ENCODE measurements at regions not wholly inside any gene's neighbourhood (a gene's known extent, or its start where the extent isn't known, plus 50 kb on each side); places are given as distances from the start of the nearest gene placed in this dataset.

DNA sequence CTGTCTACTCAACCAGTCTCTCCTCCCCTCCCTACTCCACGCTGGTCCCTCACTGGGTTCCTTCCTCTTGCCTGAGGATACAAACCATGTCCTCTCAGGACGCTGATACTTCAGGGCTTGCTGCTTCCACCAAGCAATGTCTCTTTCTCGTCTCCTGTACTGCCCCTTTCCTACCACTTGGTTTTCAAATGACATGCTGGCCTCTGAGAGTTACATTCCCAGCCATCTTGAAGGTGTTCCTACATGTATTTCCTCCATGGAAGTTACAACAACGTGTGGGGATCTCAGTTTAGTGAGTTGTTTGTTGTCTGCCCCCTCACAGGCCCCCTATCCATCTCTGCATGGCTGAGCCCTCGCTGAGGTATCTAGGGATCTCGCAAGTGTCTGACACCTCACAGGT is 334.5 kb upstream of the SKOR2 start:
- H3K9me3 ChIP-seq (ENCODE audit: control insufficient read depth, low read length) = no peaks in the 10 kb centered on the region
- peaks cover 12% of the 10 kb centered on the region for H3K4me1 ChIP-seq (ENCODE audit: control insufficient read depth, insufficient read depth, low read length)
- no peaks in the 10 kb centered on the region for H3K27me3 ChIP-seq (ENCODE audit: control insufficient read depth, insufficient read depth, low read length, poor library complexity, severe bottlenecking)
- 82 to 83% methylated on average over 6 of the region's 6 CpGs for WGBS, 2 experiments
- H3K36me3 ChIP-seq (ENCODE audit: control insufficient read depth, insufficient read depth, low read length) = no peaks in the 10 kb centered on the region
- H3K27ac ChIP-seq (ENCODE audit: insufficient read depth, low read depth, low read length, poor library complexity, severe bottlenecking) = no peak overlapping the region
- H3K4me3 ChIP-seq (ENCODE audit: insufficient read depth, low read depth, low read length) = no peak overlapping the region

DNA sequence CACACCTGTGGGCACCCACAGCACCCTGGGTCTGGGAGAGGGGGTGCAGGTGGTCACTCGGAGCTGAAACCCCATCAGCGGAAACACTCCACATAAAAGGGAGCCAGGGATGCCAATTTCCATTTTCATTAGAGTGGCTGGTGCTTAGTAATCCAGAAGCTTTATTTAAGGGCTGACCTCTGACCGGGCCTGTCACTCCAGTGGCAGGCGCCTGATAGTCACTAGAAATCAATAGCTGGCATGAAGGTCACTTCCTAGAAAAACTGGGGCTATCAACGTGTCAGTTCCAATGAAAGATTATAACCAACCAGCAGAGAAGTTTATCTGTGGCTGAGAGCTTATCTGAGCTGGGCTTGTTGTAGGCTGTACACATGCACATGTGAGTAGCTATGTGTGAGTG is 333.7 kb upstream of the SKOR2 start:
- WGBS, 2 experiments = 76 to 83% methylated on average over 5 of the region's 5 CpGs
- H3K27me3 ChIP-seq (ENCODE audit: control insufficient read depth, insufficient read depth, low read length, poor library complexity, severe bottlenecking) = no peaks in the 10 kb centered on the region
- no peaks in the 10 kb centered on the region for H3K9me3 ChIP-seq (ENCODE audit: control insufficient read depth, low read length)
- no peak overlapping the region for H3K4me3 ChIP-seq (ENCODE audit: insufficient read depth, low read depth, low read length)
- H3K4me1 ChIP-seq (ENCODE audit: control insufficient read depth, insufficient read depth, low read length) = peaks cover 19% of the 10 kb centered on the region
- no peak overlapping the region for H3K27ac ChIP-seq (ENCODE audit: insufficient read depth, low read depth, low read length, poor library complexity, severe bottlenecking)
- no peaks in the 10 kb centered on the region for H3K36me3 ChIP-seq (ENCODE audit: control insufficient read depth, insufficient read depth, low read length)

GRCh38 chr18:47582093-47582492 is 330.6 kb upstream of the SKOR2 start:
- no peaks in the 10 kb centered on the region for H3K27me3 ChIP-seq (ENCODE audit: control insufficient read depth, insufficient read depth, low read length, poor library complexity, severe bottlenecking)
- peak overlapping the region; percentile 44 for H3K27ac ChIP-seq (ENCODE audit: insufficient read depth, low read depth, low read length, poor library complexity, severe bottlenecking)
- WGBS, 2 experiments = 51 to 59% methylated on average over 3 of the region's 3 CpGs
- no peaks in the 10 kb centered on the region for H3K9me3 ChIP-seq (ENCODE audit: control insufficient read depth, low read length)
- peaks cover 26% of the 10 kb centered on the region for H3K4me1 ChIP-seq (ENCODE audit: control insufficient read depth, insufficient read depth, low read length)
- H3K4me3 ChIP-seq (ENCODE audit: insufficient read depth, low read depth, low read length) = no peak overlapping the region
- no peaks in the 10 kb centered on the region for H3K36me3 ChIP-seq (ENCODE audit: control insufficient read depth, insufficient read depth, low read length)

DNA sequence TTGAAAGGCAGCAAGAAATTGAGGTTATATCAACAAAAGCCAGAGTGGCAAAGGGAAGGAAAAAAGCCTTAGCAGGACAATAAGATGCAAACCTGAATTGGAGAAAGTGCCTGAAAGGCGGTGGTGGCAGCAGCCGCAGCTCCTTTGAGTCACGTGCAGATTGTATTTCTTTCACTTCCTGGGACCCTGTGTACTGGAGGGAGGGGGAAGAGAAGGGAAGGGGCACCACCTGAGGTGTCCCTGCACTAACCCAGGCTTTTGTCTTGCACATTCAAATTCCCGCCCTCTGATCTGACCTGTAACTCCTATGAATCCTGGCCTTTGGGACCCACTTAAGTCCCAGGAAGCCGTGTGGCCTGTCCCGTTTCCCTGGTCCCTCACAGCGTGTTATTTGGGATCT is 326.1 kb upstream of the SKOR2 start:
- Histone ChIP-seq H3K27ac (ENCODE audit: insufficient read depth, low read depth, low read length, poor library complexity, severe bottlenecking) (no peak overlapping the region), H3K36me3 (ENCODE audit: control insufficient read depth, insufficient read depth, low read length) (no peaks in the 10 kb centered on the region), H3K9me3 (ENCODE audit: control insufficient read depth, low read length) (no peaks in the 10 kb centered on the region), H3K27me3 (ENCODE audit: control insufficient read depth, insufficient read depth, low read length, poor library complexity, severe bottlenecking) (no peaks in the 10 kb centered on the region), H3K4me3 (ENCODE audit: insufficient read depth, low read depth, low read length) (no peak overlapping the region), H3K4me1 (ENCODE audit: control insufficient read depth, insufficient read depth, low read length) (peaks cover 21% of the 10 kb centered on the region)
- 43 to 44% methylated on average over 7 of the region's 7 CpGs for WGBS, 2 experiments

GRCh38 chr18:47574966-47575365 is 323.5 kb upstream of the SKOR2 start:
- Histone ChIP-seq H3K9me3 (ENCODE audit: control insufficient read depth, low read length) (no peaks in the 10 kb centered on the region), H3K36me3 (ENCODE audit: control insufficient read depth, insufficient read depth, low read length) (no peaks in the 10 kb centered on the region), H3K27ac (ENCODE audit: insufficient read depth, low read depth, low read length, poor library complexity, severe bottlenecking) (no peak overlapping the region), H3K27me3 (ENCODE audit: control insufficient read depth, insufficient read depth, low read length, poor library complexity, severe bottlenecking) (no peaks in the 10 kb centered on the region), H3K4me3 (ENCODE audit: insufficient read depth, low read depth, low read length) (no peak overlapping the region), H3K4me1 (ENCODE audit: control insufficient read depth, insufficient read depth, low read length) (peaks cover 8% of the 10 kb centered on the region)
- 83 to 91% methylated on average over 6 of the region's 6 CpGs for WGBS, 2 experiments

- no peaks in the 10 kb centered on the region for H3K4me1 ChIP-seq (ENCODE audit: control insufficient read depth, insufficient read depth, low read length)
- 87 to 91% methylated on average over 3 of the region's 3 CpGs for WGBS, 2 experiments
- H3K4me3 ChIP-seq (ENCODE audit: insufficient read depth, low read depth, low read length) = no peak overlapping the region
- H3K36me3 ChIP-seq (ENCODE audit: control insufficient read depth, insufficient read depth, low read length) = no peaks in the 10 kb centered on the region
- H3K27me3 ChIP-seq (ENCODE audit: control insufficient read depth, insufficient read depth, low read length, poor library complexity, severe bottlenecking) = no peaks in the 10 kb centered on the region
- H3K9me3 ChIP-seq (ENCODE audit: control insufficient read depth, low read length) = no peaks in the 10 kb centered on the region
- H3K27ac ChIP-seq (ENCODE audit: insufficient read depth, low read depth, low read length, poor library complexity, severe bottlenecking) = no peak overlapping the region
Observed at GRCh38 chr18:47571957-47572356, 320.5 kb upstream of the SKOR2 start.

DNA sequence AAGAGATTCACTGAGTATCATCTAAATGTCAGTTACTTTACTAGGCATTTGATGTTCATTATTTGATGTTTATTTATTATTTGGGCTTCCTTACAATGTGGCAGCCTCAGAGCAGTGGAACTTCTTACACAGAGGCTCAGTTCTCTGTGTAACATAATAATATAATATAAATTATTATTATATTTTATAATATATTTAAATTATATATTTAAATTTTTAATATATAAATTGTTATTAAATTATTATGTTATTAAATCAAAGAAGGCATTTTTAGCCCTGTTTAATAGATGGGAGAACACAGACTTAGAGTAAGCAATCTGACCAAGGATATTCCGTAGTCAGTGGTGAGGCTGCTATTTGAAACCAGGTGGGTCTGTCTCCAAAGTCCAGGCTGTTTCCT is 315.3 kb upstream of the SKOR2 start:
- Histone ChIP-seq H3K27me3 (ENCODE audit: control insufficient read depth, insufficient read depth, low read length, poor library complexity, severe bottlenecking) (no peaks in the 10 kb centered on the region), H3K4me3 (ENCODE audit: insufficient read depth, low read depth, low read length) (no peak overlapping the region), H3K27ac (ENCODE audit: insufficient read depth, low read depth, low read length, poor library complexity, severe bottlenecking) (no peak overlapping the region), H3K9me3 (ENCODE audit: control insufficient read depth, low read length) (no peaks in the 10 kb centered on the region), H3K4me1 (ENCODE audit: control insufficient read depth, insufficient read depth, low read length) (no peaks in the 10 kb centered on the region), H3K36me3 (ENCODE audit: control insufficient read depth, insufficient read depth, low read length) (no peaks in the 10 kb centered on the region)
- WGBS, 2 experiments = 90 to 97% methylated on average over 1 of the region's 1 CpG

- no peaks in the 10 kb centered on the region for H3K9me3 ChIP-seq (ENCODE audit: control insufficient read depth, low read length)
- H3K4me1 ChIP-seq (ENCODE audit: control insufficient read depth, insufficient read depth, low read length) = peaks cover 13% of the 10 kb centered on the region
- WGBS, 2 experiments = 15 to 19% methylated on average over 17 of the region's 17 CpGs
- no peaks in the 10 kb centered on the region for H3K27me3 ChIP-seq (ENCODE audit: control insufficient read depth, insufficient read depth, low read length, poor library complexity, severe bottlenecking)
- no peak overlapping the region for H3K4me3 ChIP-seq (ENCODE audit: insufficient read depth, low read depth, low read length)
- H3K36me3 ChIP-seq (ENCODE audit: control insufficient read depth, insufficient read depth, low read length) = no peaks in the 10 kb centered on the region
- no peak overlapping the region for H3K27ac ChIP-seq (ENCODE audit: insufficient read depth, low read depth, low read length, poor library complexity, severe bottlenecking)
Observed at GRCh38 chr18:47560723-47561715, 309.6 kb upstream of the SKOR2 start.

- Histone ChIP-seq H3K4me3 (ENCODE audit: insufficient read depth, low read depth, low read length) (no peak overlapping the region), H3K4me1 (ENCODE audit: control insufficient read depth, insufficient read depth, low read length) (peaks cover 13% of the 10 kb centered on the region), H3K9me3 (ENCODE audit: control insufficient read depth, low read length) (no peaks in the 10 kb centered on the region), H3K36me3 (ENCODE audit: control insufficient read depth, insufficient read depth, low read length) (no peaks in the 10 kb centered on the region), H3K27me3 (ENCODE audit: control insufficient read depth, insufficient read depth, low read length, poor library complexity, severe bottlenecking) (no peaks in the 10 kb centered on the region), H3K27ac (ENCODE audit: insufficient read depth, low read depth, low read length, poor library complexity, severe bottlenecking) (no peak overlapping the region)
- WGBS, 2 experiments = 70 to 81% methylated on average over 3 to 4 of the region's 4 CpGs
Observed at GRCh38 chr18:47558110-47558750, 306.8 kb upstream of the SKOR2 start.

- no peaks in the 10 kb centered on the region for H3K36me3 ChIP-seq (ENCODE audit: control insufficient read depth, insufficient read depth, low read length)
- H3K4me3 ChIP-seq (ENCODE audit: insufficient read depth, low read depth, low read length) = no peak overlapping the region
- WGBS, 2 experiments = 80 to 84% methylated on average over 7 of the region's 7 CpGs
- H3K27me3 ChIP-seq (ENCODE audit: control insufficient read depth, insufficient read depth, low read length, poor library complexity, severe bottlenecking) = no peaks in the 10 kb centered on the region
- peaks cover 13% of the 10 kb centered on the region for H3K4me1 ChIP-seq (ENCODE audit: control insufficient read depth, insufficient read depth, low read length)
- no peak overlapping the region for H3K27ac ChIP-seq (ENCODE audit: insufficient read depth, low read depth, low read length, poor library complexity, severe bottlenecking)
- no peaks in the 10 kb centered on the region for H3K9me3 ChIP-seq (ENCODE audit: control insufficient read depth, low read length)
Observed at GRCh38 chr18:47557160-47557559, 305.7 kb upstream of the SKOR2 start.
